Effector memory CD4-positive, alpha-beta T cell (primary cell): ENCODE measurements at regions not wholly inside any gene's neighbourhood (a gene's known extent, or its start where the extent isn't known, plus 50 kb on each side); places are given as distances from the start of the nearest gene placed in this dataset.
"Not testable (repeated sequence)": the region's sequence is repeated elsewhere in the genome, so short reads cannot be mapped to it uniquely, and the experiment has no call there.

Experiments used
- DNase-seq, 3 donors: peaks; one replicate each; pipeline ENCODE4 v3.0.0-alpha.2; 2020
- H3K27ac ChIP-seq: 2 replicates; pipeline ENCODE4 v1.7.0; 2013; ENCODE audit warnings: mild to moderate bottlenecking, low read length, moderate library complexity; ENCODE audit not compliant: insufficient read depth, poor library complexity, severe bottlenecking
- H3K27me3 ChIP-seq: replicated peaks from 2 replicates; pipeline ENCODE4 v1.7.0; 2013; ENCODE audit warnings: mild to moderate bottlenecking, low read length; ENCODE audit not compliant: insufficient read depth, control insufficient read depth, poor library complexity, severe bottlenecking
- H3K36me3 ChIP-seq: 2 replicates; pipeline ENCODE4 v1.7.0; 2013; ENCODE audit warnings: mild to moderate bottlenecking, low read length, moderate library complexity; ENCODE audit not compliant: control insufficient read depth, insufficient read depth
- H3K4me1 ChIP-seq: 2 replicates; pipeline ENCODE4 v1.7.0; 2013; ENCODE audit warnings: low read length, mild to moderate bottlenecking; ENCODE audit not compliant: control insufficient read depth, insufficient read depth, poor library complexity, severe bottlenecking
- H3K4me3 ChIP-seq: 2 replicates; pipeline ENCODE4 v1.7.0; 2013; ENCODE audit warnings: low read length, low read depth, mild to moderate bottlenecking; ENCODE audit not compliant: insufficient read depth, poor library complexity, severe bottlenecking
- H3K9me3 ChIP-seq: 2 replicates; pipeline ENCODE4 v1.7.0; 2013; ENCODE audit warnings: mild to moderate bottlenecking, low read length, moderate library complexity; ENCODE audit not compliant: control insufficient read depth

DNA sequence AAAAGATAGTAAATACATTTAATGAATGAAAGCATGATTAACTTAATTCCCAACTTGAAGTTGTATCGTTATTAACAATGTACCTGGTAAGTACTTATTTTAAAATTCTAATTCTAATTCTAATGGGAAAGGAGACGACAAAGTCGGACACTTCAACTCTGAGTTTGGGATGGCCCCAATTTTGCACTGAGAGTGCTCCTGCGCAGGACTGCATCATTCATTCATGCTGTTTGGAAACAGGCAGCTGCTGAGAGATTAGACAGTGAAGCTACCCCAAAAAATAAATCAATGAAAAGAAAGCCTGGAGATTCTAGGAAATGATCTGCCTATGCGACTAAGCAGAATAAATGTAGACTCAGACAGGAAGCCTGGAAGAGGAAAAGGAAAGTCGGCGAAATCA is 141.7 kb upstream of the VKORC1L1 start:
- DNase-seq, result no peak
- Histone ChIP-seq H3K9me3 (no peaks in the 10 kb centered on the region), H3K4me3 (peak overlapping the region; percentile 25), H3K36me3 (no peaks in the 10 kb centered on the region), H3K4me1 (peaks cover 4% of the 10 kb centered on the region), H3K27me3 (no peaks in the 10 kb centered on the region), H3K27ac (no peak overlapping the region)

DNA sequence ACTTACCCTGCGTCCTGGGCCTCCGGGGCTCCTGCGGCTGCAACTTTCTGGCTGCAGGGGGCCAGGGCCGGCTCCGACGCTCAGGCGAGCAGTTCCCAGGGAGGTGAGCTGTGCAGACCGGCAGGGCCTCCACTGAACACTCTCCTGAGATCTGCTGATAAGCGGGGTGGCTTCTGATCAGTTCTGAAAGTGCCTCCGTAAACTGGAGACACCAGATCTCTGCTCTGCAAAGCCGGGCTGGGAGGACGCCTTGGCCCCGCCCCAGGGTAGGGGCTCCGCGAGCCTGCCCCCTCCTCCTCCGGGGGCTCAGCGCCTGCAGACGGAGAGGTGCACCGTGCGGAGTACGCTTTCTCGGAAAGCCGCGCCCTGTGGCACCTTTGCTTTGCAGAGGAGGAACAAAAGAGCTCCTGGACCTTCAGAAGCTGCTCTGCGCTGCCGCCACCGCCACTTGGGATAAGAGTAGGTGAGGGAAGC is 141.3 kb upstream of the VKORC1L1 start:
- no peak for DNase-seq
- no peaks in the 10 kb centered on the region for H3K27me3 ChIP-seq
- no peaks in the 10 kb centered on the region for H3K9me3 ChIP-seq
- peak overlapping the region; percentile 25 for H3K4me3 ChIP-seq
- no peaks in the 10 kb centered on the region for H3K36me3 ChIP-seq
- H3K27ac ChIP-seq, result no peak overlapping the region
- H3K4me1 ChIP-seq, result peaks cover 4% of the 10 kb centered on the region

DNA sequence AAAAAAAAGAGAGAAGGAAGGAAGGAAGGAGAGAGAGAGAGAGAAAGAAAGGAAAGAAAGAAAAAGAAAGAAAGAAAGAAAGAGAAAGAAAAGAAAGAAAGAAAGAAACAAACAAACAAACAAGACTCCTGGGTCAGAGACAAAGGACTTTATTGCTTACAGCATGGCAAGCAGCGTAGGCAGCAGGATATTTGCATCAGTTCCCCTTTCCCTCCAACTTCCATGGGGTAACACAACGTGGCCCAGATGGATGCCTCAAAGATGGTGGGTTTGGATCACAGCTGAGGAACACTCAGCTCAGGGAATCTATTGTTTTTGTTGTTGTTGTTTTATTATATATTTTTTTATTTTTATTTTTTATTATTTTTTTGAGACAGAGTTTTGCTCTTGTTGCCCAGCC is 128.5 kb upstream of the VKORC1L1 start:
- H3K4me3 ChIP-seq, result no peak overlapping the region
- no peaks in the 10 kb centered on the region for H3K9me3 ChIP-seq
- no peak for DNase-seq
- H3K4me1 ChIP-seq, result no peaks in the 10 kb centered on the region
- H3K27me3 ChIP-seq, result no peaks in the 10 kb centered on the region
- no peaks in the 10 kb centered on the region for H3K36me3 ChIP-seq
- H3K27ac ChIP-seq, result no peak overlapping the region

DNA sequence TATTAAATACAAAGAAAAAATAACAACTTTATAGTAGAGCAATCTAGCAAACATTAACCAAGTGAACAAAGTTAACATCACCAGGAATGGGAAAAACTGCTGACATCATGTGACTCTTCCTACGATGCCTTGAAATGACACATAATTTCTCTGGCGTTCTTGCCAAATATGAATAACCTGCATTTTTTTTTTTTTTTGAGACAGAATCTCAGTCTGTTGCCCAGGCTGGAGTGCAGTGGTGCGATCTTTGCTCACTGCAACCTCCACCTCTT is 126.5 kb upstream of the VKORC1L1 start:
- no peaks in the 10 kb centered on the region for H3K9me3 ChIP-seq
- no peak overlapping the region for H3K27ac ChIP-seq
- H3K4me3 ChIP-seq, result no peak overlapping the region
- no peak for DNase-seq
- H3K4me1 ChIP-seq, result no peaks in the 10 kb centered on the region
- H3K36me3 ChIP-seq, result no peaks in the 10 kb centered on the region
- H3K27me3 ChIP-seq, result no peaks in the 10 kb centered on the region

DNA sequence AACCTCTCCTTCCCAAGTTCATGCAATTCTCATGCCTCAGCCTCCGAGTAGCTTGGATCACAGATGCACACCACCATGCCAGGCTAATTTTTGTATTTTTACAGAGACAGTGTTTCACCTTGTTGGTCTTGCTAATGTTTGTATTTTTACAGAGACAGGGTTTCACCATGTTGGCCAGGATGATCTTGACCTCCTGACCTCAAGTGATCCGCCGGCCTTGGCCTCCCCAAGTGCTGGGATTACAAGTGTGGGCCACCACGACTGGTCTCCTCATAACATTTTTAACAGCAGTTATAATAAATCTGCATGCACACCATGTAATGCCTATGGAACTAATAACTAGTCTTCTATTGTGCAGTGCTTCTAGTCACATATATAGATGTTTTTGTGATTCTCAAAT is 123.8 kb upstream of the VKORC1L1 start:
- Histone ChIP-seq H3K4me1 (peaks cover 6% of the 10 kb centered on the region), H3K9me3 (no peaks in the 10 kb centered on the region), H3K27me3 (no peaks in the 10 kb centered on the region), H3K4me3 (no peak overlapping the region), H3K36me3 (no peaks in the 10 kb centered on the region), H3K27ac (no peak overlapping the region)
- no peak for DNase-seq

DNA sequence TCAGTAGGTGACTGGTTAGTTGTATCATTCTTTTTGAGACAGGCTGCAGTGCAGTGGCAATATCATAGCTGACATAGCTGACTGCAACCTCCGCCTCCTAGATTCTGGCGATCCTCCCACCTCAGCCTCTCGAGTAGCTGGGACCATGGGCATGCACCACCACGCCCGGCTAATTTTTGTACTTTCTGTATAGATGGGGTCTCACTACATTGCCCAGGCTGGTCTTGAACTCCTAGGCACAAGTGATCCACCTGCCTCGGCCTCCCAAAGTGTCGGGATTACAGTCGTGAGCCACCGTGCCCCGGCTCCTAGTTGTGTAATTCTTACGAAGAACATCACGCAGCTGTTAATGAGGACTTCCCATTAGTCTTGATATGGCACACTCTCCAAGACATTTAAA is 123.4 kb upstream of the VKORC1L1 start:
- no peaks in the 10 kb centered on the region for H3K27me3 ChIP-seq
- H3K9me3 ChIP-seq, result no peaks in the 10 kb centered on the region
- H3K4me1 ChIP-seq, result peaks cover 6% of the 10 kb centered on the region
- DNase-seq, result no peak
- H3K4me3 ChIP-seq, result no peak overlapping the region
- no peak overlapping the region for H3K27ac ChIP-seq
- H3K36me3 ChIP-seq, result no peaks in the 10 kb centered on the region

DNA sequence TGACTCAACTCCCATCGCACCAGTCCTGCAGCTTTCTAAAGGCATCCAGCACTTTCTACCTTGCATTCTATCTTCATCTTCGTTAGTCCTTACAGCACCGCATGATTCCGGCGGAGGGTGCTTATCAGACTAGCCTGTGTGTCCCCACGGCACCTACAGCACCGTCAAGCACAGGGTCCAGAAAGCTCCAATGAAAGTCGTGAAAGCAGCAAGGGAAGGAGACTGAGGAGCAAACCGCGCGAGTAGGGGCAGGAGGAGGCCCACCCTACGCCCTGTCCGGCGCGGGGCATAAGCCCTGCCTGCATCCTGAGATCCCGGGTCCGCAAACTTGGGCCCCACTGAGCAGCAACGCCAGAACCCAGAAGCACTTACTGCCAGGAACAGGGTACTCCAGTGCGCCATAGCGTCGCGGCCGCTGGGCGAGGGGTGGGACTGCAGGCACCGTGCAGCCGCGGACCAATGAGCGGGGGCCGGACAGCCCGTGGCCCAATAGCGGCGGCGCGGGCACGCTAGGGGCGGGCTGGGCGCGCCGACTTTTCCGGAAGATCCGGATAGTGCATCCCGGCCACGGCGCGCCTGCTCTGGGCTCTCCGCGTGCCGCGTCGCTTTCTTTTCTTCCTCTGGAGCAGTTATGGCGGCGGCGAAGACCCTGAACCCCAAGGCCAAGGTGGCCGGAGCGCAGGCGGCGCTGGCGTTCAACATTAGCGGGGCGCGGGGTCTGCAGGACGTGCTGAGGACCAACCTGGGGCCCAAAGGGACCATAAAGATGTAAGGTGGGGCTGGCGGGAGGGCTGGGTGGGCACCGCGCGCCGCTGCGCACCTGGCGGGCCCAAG is 122.1 kb upstream of the VKORC1L1 start:
- DNase-seq, result peak; percentile 74 to 83 (median 83)
- H3K4me1 ChIP-seq, result peaks cover 6% of the 10 kb centered on the region
- H3K27ac ChIP-seq, result peak overlapping the region; percentile 56
- peak overlapping the region; percentile 82 for H3K4me3 ChIP-seq
- H3K27me3 ChIP-seq, result no peaks in the 10 kb centered on the region
- no peaks in the 10 kb centered on the region for H3K9me3 ChIP-seq
- H3K36me3 ChIP-seq, result no peaks in the 10 kb centered on the region

DNA sequence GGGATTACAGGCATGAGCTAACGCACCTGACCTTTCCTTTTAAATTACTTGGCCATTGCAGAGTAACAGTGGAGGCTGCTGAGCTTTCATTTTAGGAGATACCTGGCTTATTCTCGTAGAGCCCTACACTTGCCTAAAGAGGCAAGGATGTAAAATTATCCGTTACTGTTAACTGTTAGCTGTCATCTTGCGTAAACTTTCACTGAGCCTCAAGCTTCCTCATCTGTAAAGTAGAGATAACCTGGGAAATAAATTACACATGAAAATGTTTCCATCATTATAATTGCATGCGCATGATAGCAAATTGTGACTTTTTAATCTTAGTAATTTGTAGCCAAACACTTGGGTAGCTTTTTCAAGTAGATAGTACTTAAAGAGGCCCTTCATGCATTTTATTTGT is 118.8 kb upstream of the VKORC1L1 start:
- H3K4me3 ChIP-seq, H3K36me3 ChIP-seq, H3K27me3 ChIP-seq, H3K9me3 ChIP-seq, H3K27ac ChIP-seq, DNase-seq, H3K4me1 ChIP-seq: not testable (repeated sequence)

DNA sequence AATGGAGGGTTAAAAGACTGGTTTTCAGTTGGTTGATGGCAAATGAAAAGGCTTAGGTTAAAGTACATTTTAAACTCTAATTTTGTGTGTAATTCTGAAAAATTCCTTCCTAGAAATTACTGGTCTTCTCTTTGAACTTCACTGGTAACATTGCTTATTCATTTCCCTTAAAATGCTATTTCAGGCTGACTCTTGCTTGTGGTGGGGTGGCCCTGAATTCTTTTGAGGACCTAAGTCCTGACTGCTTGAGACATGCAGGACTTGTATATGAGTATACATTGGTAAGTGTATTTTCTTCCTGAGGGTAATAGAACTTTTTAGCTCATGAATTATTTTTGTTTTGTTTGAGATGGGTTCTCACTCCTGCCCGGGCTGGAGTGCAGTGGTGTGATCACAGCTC is 113.9 kb upstream of the VKORC1L1 start:
- not testable (repeated sequence) for H3K27ac ChIP-seq, H3K27me3 ChIP-seq, H3K9me3 ChIP-seq, H3K4me3 ChIP-seq, DNase-seq, H3K4me1 ChIP-seq, H3K36me3 ChIP-seq

DNA sequence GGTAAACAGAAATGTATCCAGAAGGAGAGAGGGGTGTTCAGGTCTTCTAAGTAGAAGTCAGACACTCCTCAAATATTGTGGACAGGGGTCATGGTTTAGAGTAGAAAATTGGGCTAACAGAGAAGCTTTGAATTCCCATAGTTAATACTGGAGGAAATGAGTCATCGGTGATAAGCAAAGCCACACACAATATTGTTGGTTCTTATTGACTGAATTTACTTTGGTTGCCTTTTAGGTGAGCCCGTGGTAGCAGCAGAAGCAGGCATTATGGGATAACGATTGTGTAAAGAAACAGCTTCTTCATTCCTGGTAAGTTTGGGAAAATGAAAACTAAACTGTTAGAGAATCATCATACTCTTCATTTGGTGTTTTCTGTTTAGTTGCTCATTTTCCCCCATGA is 110.2 kb upstream of the VKORC1L1 start:
- not testable (repeated sequence) for H3K9me3 ChIP-seq, DNase-seq, H3K4me3 ChIP-seq, H3K4me1 ChIP-seq, H3K36me3 ChIP-seq, H3K27me3 ChIP-seq, H3K27ac ChIP-seq
